WI38 (cell line): ENCODE measurements at regions not wholly inside any gene's neighbourhood (a gene's known extent, or its start where the extent isn't known, plus 50 kb on each side); places are given as distances from the start of the nearest gene placed in this dataset.

Experiments
- H3K4me3 ChIP-seq: 2 replicates; pipeline ENCODE4 v1.5.1; 2011; ENCODE audit warnings: low read depth, mild to moderate bottlenecking, control low read depth, low read length
- CTCF ChIP-seq: IDR thresholded peaks from 2 replicates; pipeline ENCODE4 v1.5.1; 2012; ENCODE audit warnings: low read depth, mild to moderate bottlenecking, control low read depth, low read length

- TF ChIP-seq CTCF = no peak
- H3K4me3 ChIP-seq = no peak overlapping the region
Measured at GRCh38 chr12:46531059-46531785, 158.6 kb upstream of the SLC38A2 start.

GRCh38 chr12:46530373-46531056, 157.9 kb upstream of the SLC38A2 start:
- H3K4me3 ChIP-seq = no peak overlapping the region
- no peak for TF ChIP-seq CTCF

GRCh38 chr12:46526233-46526632, 153.7 kb upstream of the SLC38A2 start:
- no peak for TF ChIP-seq CTCF
- H3K4me3 ChIP-seq = no peak overlapping the region

GRCh38 chr12:46524778-46525177, 152.2 kb upstream of the SLC38A2 start:
- H3K4me3 ChIP-seq = peak overlapping the region; percentile 32
- no peak for TF ChIP-seq CTCF

GRCh38 chr12:46523863-46524770, 151.5 kb upstream of the SLC38A2 start:
- no peak for TF ChIP-seq CTCF
- H3K4me3 ChIP-seq = peak overlapping the region; percentile 61

- H3K4me3 ChIP-seq = peak overlapping the region; percentile 61
- TF ChIP-seq CTCF = no peak
Measured at GRCh38 chr12:46523446-46523845, 150.9 kb upstream of the SLC38A2 start.
